Parathyroid adenoma (tissue), 2 donors: ENCODE measurements at regions not wholly inside any gene's neighbourhood (a gene's known extent, or its start where the extent isn't known, plus 50 kb on each side); places are given as distances from the start of the nearest gene placed in this dataset.

Source experiments
- H2AFZ ChIP-seq: fragments of 300-600 bp; sonication (generic); one replicate; pipeline ENCODE4 v1.7.0; 2017; ENCODE audit warnings: antibody characterized with exemption, mild to moderate bottlenecking
- H3K27ac ChIP-seq: fragments of 300-600 bp; sonication (generic); one replicate; pipeline ENCODE4 v1.7.0; 2017
- H3K27me3 ChIP-seq: fragments of 300-600 bp; sonication (generic); one replicate; pipeline ENCODE4 v1.7.0; 2017; ENCODE audit warnings: low read length; ENCODE audit not compliant: control insufficient read depth, insufficient read depth
- H3K36me3 ChIP-seq: fragments of 300-600 bp; sonication (generic); one replicate; pipeline ENCODE4 v1.7.0; 2017; ENCODE audit warnings: low read length; ENCODE audit not compliant: control insufficient read depth, insufficient read depth
- H3K4me1 ChIP-seq: fragments of 300-600 bp; sonication (generic); one replicate; pipeline ENCODE4 v1.7.0; 2017; ENCODE audit warnings: control low read depth
- H3K4me2 ChIP-seq: fragments of 300-600 bp; sonication (generic); one replicate; pipeline ENCODE4 v1.7.0; 2017; ENCODE audit warnings: low read length
- H3K4me3 ChIP-seq: fragments of 300-600 bp; sonication (generic); one replicate; pipeline ENCODE4 v1.7.0; 2017; ENCODE audit warnings: low read depth, low read length
- H3K79me2 ChIP-seq: fragments of 300-600 bp; sonication (generic); one replicate; pipeline ENCODE4 v1.7.0; 2017; ENCODE audit warnings: control low read depth
- H3K9ac ChIP-seq: fragments of 300-600 bp; sonication (generic); one replicate; pipeline ENCODE4 v1.7.0; 2017; ENCODE audit warnings: mild to moderate bottlenecking
- H3K9me3 ChIP-seq: fragments of 300-600 bp; sonication (generic); one replicate; pipeline ENCODE4 v1.7.0; 2017; ENCODE audit warnings: low read length; ENCODE audit not compliant: control insufficient read depth
- TF ChIP-seq, protein P1 (sequence below): fragments of 300-600 bp; sonication (generic); IDR thresholded peaks from one replicate; pipeline ENCODE4 v1.7.0; 2017; ENCODE audit warnings: antibody characterized with exemption, mild to moderate bottlenecking
- donor health status: primary hyperparathyroidism.

DNA sequence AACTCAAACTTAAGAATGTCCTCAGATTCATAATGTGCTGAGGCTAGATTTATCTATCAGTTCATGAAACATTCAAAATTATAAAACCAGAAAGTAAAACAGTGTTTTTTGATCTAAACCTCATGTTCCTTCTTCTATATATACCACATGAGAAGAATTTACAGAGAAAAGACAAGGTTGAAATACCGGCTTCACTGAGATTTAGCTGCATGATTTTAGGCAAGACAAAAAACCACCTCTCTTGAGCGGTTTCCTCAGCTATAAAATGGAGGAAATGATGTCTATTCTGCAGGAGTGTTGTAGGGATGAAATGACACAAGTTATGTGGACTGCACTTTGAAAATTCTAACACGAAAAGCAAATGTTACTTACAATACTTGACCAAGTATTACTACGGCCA, 80.6 kb upstream of the FOXB1 start:
- H3K9me3 ChIP-seq = no peaks in the 10 kb centered on the region
- H3K4me2 ChIP-seq = no peak overlapping the region
- H3K27ac ChIP-seq = no peak overlapping the region
- H3K36me3 ChIP-seq = no peaks in the 10 kb centered on the region
- no peak overlapping the region for H2AFZ ChIP-seq
- TF ChIP-seq, protein P1, sequence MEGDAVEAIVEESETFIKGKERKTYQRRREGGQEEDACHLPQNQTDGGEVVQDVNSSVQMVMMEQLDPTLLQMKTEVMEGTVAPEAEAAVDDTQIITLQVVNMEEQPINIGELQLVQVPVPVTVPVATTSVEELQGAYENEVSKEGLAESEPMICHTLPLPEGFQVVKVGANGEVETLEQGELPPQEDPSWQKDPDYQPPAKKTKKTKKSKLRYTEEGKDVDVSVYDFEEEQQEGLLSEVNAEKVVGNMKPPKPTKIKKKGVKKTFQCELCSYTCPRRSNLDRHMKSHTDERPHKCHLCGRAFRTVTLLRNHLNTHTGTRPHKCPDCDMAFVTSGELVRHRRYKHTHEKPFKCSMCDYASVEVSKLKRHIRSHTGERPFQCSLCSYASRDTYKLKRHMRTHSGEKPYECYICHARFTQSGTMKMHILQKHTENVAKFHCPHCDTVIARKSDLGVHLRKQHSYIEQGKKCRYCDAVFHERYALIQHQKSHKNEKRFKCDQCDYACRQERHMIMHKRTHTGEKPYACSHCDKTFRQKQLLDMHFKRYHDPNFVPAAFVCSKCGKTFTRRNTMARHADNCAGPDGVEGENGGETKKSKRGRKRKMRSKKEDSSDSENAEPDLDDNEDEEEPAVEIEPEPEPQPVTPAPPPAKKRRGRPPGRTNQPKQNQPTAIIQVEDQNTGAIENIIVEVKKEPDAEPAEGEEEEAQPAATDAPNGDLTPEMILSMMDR = no peak
- no peaks in the 10 kb centered on the region for H3K27me3 ChIP-seq
- H3K4me1 ChIP-seq = no peaks in the 10 kb centered on the region
- H3K4me3 ChIP-seq = no peak overlapping the region
- H3K9ac ChIP-seq = no peak overlapping the region
- H3K79me2 ChIP-seq = no peaks in the 10 kb centered on the region

DNA sequence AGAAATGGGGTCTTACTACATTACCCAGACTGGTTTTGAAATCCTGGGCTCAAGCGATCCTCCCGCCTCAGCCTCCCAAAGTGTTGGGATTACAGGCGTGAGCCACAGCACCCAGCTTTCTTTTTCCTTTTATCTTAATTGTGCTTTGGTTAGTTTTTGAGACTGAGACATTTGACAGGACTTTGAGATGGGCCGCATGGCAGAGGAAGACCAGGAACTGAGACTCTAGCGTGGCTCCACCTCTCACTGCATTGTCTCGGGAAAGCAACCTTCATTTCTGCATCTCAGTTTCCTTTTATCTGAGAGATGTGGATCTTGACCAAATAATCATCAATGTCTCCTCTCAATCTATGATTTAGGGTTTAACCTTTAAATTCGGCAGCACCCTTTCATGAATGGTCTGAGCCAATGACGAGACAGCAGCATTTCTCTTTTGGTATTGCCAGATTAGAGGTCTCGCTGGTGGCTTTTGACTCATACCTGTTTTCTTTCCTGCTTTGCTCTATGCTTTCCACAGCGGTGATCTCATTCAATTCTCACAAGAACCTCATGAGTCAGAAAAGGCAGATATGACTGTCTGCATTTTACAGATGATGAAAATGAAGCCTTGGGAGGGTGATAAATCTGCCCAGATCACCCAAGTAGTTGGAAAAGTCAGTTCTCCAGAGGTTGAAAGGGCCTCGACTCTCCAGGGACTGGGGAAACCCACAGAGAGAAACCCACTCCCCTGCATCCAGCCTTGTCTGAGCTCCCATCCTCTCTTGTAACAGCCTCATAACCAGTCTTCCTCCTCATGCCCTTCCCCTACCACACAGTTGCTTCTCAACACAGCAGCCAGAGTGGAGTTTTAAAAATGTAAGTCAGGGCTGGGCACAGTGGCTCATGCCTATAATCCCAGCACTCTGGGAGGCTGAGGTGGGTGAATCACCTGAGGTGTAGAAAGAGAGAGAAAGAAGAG, 84.8 kb upstream of the FOXB1 start:
- H3K27me3 ChIP-seq = no peaks in the 10 kb centered on the region
- H3K27ac ChIP-seq = no peak overlapping the region
- TF ChIP-seq, protein P1 = no peak
- H3K36me3 ChIP-seq = no peaks in the 10 kb centered on the region
- no peak overlapping the region for H2AFZ ChIP-seq
- H3K9me3 ChIP-seq = no peaks in the 10 kb centered on the region
- H3K4me2 ChIP-seq = no peak overlapping the region
- H3K79me2 ChIP-seq = no peaks in the 10 kb centered on the region
- H3K4me1 ChIP-seq = no peaks in the 10 kb centered on the region
- H3K9ac ChIP-seq = no peak overlapping the region
- H3K4me3 ChIP-seq = no peak overlapping the region

DNA sequence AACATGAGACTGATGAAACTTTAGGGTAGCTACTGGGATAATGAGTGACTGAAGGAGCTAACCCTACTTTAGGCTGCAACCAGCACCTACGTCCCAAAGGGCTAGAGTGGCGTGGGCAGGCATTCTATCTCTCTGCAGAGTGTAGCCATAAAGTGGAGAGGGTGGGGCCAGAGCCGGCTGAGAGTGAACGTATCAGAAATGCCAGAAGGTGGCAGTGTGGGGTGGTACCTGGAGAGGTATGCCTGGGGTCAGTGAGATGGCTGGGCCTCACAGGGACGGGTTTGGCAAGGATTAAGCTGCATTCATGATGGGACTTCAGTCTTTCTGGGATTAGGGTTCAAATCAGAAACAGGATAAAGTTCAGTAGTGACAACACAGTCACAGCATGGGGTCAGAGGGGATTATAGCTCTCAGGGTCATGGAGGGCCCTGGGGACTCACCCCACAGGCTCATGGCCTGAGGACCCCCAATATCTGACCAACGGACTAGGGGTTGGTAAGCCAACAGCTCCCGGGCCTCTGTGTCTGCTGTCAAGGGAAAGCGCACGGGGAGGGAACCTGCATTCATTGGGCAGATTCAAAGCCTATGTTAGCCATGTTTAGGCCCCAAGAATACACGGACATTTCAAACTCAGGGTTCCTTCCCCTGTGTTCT, 86.5 kb upstream of the FOXB1 start:
- Histone ChIP-seq H2AFZ (no peak overlapping the region), H3K27ac (no peak overlapping the region), H3K9ac (no peak overlapping the region), H3K4me1 (no peaks in the 10 kb centered on the region), H3K9me3 (no peaks in the 10 kb centered on the region), H3K4me3 (no peak overlapping the region), H3K4me2 (no peak overlapping the region), H3K79me2 (no peaks in the 10 kb centered on the region), H3K36me3 (no peaks in the 10 kb centered on the region), H3K27me3 (no peaks in the 10 kb centered on the region)
- TF ChIP-seq, protein P1 = peak; percentile 16

DNA sequence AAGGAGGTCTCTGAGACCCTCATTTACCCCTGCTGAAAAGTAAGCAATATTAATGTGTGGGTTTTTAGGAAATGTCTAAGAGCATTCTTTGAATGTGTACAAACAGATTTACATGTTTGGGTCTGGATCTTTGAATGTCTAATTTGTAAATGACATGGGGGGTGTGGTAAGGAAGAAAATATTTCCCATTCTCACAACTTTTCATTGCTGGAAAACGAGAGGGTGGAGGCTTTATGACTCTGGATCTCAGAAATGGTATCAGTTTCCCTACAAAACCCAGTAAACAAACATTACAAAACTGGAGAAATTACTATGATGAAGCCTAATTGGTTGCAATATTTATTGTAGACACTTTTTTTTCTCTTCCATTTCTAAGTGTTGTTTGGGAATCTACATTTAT, 98.1 kb upstream of the FOXB1 start:
- H3K79me2 ChIP-seq = no peaks in the 10 kb centered on the region

More for the DNA sequence above, 98.1 kb upstream of the FOXB1 start:
- Histone ChIP-seq H3K9ac (no peak overlapping the region), H3K4me1 (no peaks in the 10 kb centered on the region), H3K4me3 (no peak overlapping the region), H3K36me3 (no peaks in the 10 kb centered on the region), H2AFZ (no peak overlapping the region), H3K27me3 (no peaks in the 10 kb centered on the region), H3K4me2 (no peak overlapping the region), H3K9me3 (no peaks in the 10 kb centered on the region), H3K27ac (no peak overlapping the region)
- TF ChIP-seq, protein P1 = no peak
